Pancreas (tissue), 10 donors: ENCODE measurements at regions not wholly inside any gene's neighbourhood (a gene's known extent, or its start where the extent isn't known, plus 50 kb on each side); places are given as distances from the start of the nearest gene placed in this dataset.
A peak's percentile ranks its signal among the peaks of the same experiment; 100 is the strongest.

Experiments
- ATAC-seq, 4 donors: fragments of 200-7000 bp; cut with Tn5 transposase; one replicate each; pipeline versions ENCODE4 v1.8.0 to v1.9.1; 2020; ENCODE audit warnings: mild to moderate bottlenecking in 4 of 4, moderate library complexity in 4 of 4
- DNase-seq, 6 donors: peaks; one replicate each; pipeline ENCODE4 v3.0.0-alpha.2; 2020
- FAIRE-seq: peaks from 2 replicates; lab custom pipeline; 2012; peaks lifted over from hg19 to GRCh38; lab: Jason Lieb, UNC
- H3K27ac ChIP-seq, 4 donors: fragments of 200-600 bp; sonication (generic); 1 replicate in 3 of 4; 2 replicates in 1 of 4; pipeline versions ENCODE4 v1.5.0 to v1.8.0; 2020
- H3K27me3 ChIP-seq, 4 donors: fragments of 200-600 bp; one replicate each; pipeline ENCODE4 v1.8.0; 2021
- H3K36me3 ChIP-seq, 3 donors: fragments of 200-600 bp; sonication (generic) in 1 of 3; one replicate each; pipeline versions ENCODE4 v1.5.0 to v1.8.0; 2020 to 2021
- H3K4me1 ChIP-seq, 3 donors: fragments of 200-600 bp; one replicate each; pipeline ENCODE4 v1.8.0; 2021
- H3K4me3 ChIP-seq, 4 donors: fragments of 200-600 bp; sonication (generic) in 2 of 4; one replicate each; pipeline versions ENCODE4 v1.5.0 to v1.8.0; 2020 to 2021
- H3K9me3 ChIP-seq, 4 donors: fragments of 200-600 bp; one replicate each; pipeline ENCODE4 v1.8.0; 2021
- WGBS, 2 donors: extraction: QIAGEN DNeasy Blood & Tissue Kit; methylation state at CpG; one replicate each; pipeline ENCODE4 v1.1.7; 2013; 5-methylcytosine and 5-hydroxymethylcytosine counted together
- intact Hi-C, 3 donors: fragments of 100-400 bp; cut with DNase I; formaldehyde crosslinking; loops; one replicate each; pipeline versions ENCODE4 v1.11.1 to v1.14.2; 2022
- TF ChIP-seq, protein P1 (sequence below), 4 donors: fragments of 200-600 bp; sonication (generic) in 3 of 4; IDR thresholded peaks; one replicate each; pipeline versions ENCODE4 v1.5.0 to v1.8.0; 2021; ENCODE audit warnings: antibody characterized with exemption in 4 of 4
- donor health status: healthy with polysubstance abuse.
- donor health status: DM: no; HTN: no; CAD: no; lungs with moderate emphysema.
- donor health status: DM: no; HTN: no; CAD: no.
- donor health status: control.
- donor health status: control.
- donor health status: Bipolar disorder and iron deficiency.
- donor health status: DM: yes; HTN: yes; CAD: no.
- donor health status: DM: no; HTN: no; CAD: no.
- donor health status: DM: no; HTN: no; CAD: no.
- donor health status: DM: yes; HTN: yes; CAD: no.

DNA sequence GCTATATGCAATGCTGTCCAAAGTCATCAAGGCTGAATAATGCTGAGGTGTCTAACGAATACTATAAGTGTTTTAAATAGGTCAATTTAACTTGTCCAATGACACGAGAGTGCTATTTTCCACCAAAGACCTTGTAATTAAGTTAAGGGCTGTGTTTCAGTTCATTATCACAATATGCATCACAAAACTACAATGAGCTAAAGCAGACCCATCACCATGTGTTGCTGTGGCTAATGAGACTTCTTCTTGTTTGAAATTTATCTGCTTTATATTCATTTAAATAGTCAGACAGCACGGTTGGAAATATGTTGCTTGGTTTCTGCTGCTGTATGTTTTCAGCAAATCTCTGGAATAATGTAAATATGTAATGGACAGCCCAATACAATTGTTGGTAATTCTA lies 292.5 kb upstream of the VSTM2A start:
- Histone ChIP-seq H3K9me3 (no peaks in the 10 kb centered on the region), H3K36me3 (no peaks in the 10 kb centered on the region), H3K4me1 (no peaks in the 10 kb centered on the region), H3K27ac (no peak overlapping the region), H3K4me3 (no peak overlapping the region), H3K27me3 (no peaks in the 10 kb centered on the region)
- intact Hi-C loops, result loop anchor here in 1 of 3 donors (10.0 kb wide), 1 partner anchor 95 kb away; no protein-coding TSS in a partner anchor
- WGBS, 2 donors, result 33 to 54% methylated on average over 3 of the region's 3 CpGs
- FAIRE-seq (no peak), DNase-seq (no peak), ATAC-seq (no peak)
- TF ChIP-seq, protein P1, sequence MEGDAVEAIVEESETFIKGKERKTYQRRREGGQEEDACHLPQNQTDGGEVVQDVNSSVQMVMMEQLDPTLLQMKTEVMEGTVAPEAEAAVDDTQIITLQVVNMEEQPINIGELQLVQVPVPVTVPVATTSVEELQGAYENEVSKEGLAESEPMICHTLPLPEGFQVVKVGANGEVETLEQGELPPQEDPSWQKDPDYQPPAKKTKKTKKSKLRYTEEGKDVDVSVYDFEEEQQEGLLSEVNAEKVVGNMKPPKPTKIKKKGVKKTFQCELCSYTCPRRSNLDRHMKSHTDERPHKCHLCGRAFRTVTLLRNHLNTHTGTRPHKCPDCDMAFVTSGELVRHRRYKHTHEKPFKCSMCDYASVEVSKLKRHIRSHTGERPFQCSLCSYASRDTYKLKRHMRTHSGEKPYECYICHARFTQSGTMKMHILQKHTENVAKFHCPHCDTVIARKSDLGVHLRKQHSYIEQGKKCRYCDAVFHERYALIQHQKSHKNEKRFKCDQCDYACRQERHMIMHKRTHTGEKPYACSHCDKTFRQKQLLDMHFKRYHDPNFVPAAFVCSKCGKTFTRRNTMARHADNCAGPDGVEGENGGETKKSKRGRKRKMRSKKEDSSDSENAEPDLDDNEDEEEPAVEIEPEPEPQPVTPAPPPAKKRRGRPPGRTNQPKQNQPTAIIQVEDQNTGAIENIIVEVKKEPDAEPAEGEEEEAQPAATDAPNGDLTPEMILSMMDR (IDR thresholded peaks at IDR 0.05), result no peak

DNA sequence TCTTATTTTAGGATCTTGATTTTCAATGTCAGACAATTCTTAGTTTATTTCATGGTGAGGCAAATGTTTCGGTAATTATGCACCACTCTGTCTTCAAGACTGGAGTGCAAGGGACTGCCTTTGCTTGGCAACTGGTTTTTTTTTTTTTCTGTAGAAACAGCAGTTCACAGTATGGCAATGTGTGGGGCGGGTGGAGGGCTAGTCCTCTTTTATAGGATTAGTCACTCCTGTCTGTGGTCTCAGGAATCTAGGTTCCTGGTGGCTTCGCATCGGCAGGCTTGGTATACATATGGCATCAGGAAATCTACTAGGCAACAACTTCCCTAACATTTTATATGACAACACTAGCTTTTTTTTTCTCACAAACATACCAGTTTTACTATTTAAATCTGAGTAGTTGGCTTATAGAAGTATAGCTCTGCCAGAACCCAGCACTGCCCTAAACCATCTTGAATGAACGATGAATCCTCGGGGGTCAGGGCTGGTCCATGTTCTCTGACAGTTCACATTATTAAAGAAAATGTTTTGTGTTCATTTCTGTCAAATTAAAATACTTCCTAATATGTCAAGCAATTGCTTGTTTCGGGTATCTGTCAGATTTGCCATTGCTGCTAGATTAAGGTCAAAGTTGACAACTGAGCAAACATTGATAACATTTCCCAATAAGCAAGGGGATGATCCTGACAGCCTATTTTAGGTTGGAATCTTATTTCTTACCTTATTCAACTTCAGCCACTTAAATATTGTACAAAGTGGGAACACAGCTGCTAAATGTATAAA lies 289.7 kb upstream of the VSTM2A start:
- DNase-seq (no peak), ATAC-seq (no peak), FAIRE-seq (no peak)
- no peaks in the 10 kb centered on the region for H3K9me3 ChIP-seq
- TF ChIP-seq, protein P1 (IDR thresholded peaks at IDR 0.05), result no peak
- H3K36me3 ChIP-seq, result no peaks in the 10 kb centered on the region
- WGBS, 2 donors, result 51 to 56% methylated on average over 7 of the region's 7 CpGs
- H3K27ac ChIP-seq, result no peak overlapping the region
- H3K4me3 ChIP-seq, result no peak overlapping the region
- intact Hi-C loops, result no loop called here
- H3K27me3 ChIP-seq, result no peaks in the 10 kb centered on the region
- no peaks in the 10 kb centered on the region for H3K4me1 ChIP-seq

DNA sequence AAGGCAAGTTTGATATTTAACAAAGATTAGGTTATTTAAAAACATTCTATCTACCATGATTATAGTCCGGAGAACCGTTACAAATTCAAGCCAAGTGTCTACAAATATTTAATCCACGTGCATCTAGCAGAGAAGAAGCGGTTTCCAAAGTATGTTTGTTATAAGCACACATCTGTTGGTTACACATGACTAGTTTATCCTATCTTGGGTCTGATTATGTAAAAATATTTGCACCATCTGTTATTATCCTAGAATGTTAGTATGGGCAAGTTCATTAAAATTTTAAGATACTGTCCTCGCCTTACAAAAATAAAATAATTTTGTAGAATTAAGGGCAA lies 289.2 kb upstream of the VSTM2A start:
- FAIRE-seq (no peak), DNase-seq (no peak), ATAC-seq (no peak)
- intact Hi-C loops, result no loop called here
- Histone ChIP-seq H3K27me3 (no peaks in the 10 kb centered on the region), H3K4me3 (no peak overlapping the region), H3K4me1 (no peaks in the 10 kb centered on the region), H3K9me3 (no peaks in the 10 kb centered on the region), H3K36me3 (no peaks in the 10 kb centered on the region), H3K27ac (no peak overlapping the region)
- 18 to 27% methylated on average over 5 of the region's 5 CpGs for WGBS, 2 donors
- TF ChIP-seq, protein P1 (IDR thresholded peaks at IDR 0.05), result no peak

DNA sequence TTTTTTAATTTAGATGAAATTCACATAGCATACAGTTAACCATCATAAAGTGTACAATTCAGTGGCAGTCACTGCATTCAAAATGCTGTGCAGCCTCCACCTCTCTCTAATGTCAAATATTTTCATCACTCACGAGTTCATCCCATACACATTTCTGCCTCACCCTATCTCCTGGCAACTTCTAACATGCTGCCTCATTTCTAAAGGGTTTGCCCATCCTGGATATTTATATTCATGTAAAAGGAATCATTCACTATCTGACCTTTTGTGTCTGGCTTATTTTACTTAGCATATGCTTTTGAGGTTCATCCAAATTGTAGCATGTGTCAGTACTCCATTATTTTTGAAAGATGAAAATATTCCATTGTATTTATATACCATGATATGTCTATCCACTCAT lies 286.9 kb upstream of the VSTM2A start:
- Histone ChIP-seq H3K27me3 (no peaks in the 10 kb centered on the region), H3K4me3 (no peak overlapping the region), H3K27ac (no peak overlapping the region), H3K9me3 (no peaks in the 10 kb centered on the region), H3K36me3 (no peaks in the 10 kb centered on the region), H3K4me1 (no peaks in the 10 kb centered on the region)
- intact Hi-C loops, result no loop called here
- FAIRE-seq (no peak), ATAC-seq (no peak), DNase-seq (no peak)
- 20 to 33% methylated on average over 1 of the region's 1 CpG for WGBS, 2 donors
- TF ChIP-seq, protein P1 (IDR thresholded peaks at IDR 0.05), result no peak

DNA sequence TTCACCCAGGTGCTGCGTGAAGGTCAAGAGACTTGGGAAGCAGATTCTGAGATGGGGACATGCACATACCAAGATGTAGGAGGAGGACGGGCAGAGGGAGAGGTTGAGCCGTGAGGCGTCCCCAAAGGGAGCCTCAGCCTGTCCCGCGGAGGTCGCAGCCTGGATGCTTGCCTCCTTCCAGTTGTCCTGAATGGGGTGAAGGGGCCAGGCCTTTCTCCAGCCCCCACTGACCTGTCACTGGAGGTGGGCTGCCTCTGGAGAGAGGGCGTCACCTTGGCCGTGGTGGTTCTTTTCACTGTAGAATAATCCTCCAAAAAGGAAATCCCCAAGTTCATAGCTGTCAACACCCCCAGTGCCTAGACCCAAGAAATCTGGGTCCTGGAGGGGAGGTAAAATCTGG lies 283.0 kb upstream of the VSTM2A start:
- no peak for FAIRE-seq
- no peak overlapping the region for H3K27ac ChIP-seq
- no peaks in the 10 kb centered on the region for H3K27me3 ChIP-seq
- 66 to 79% methylated on average over 9 of the region's 9 CpGs for WGBS, 2 donors
- ATAC-seq, result no peak
- intact Hi-C loops, result no loop called here
- peak in 1 of 6 donors; percentile 25 for DNase-seq
- H3K4me1 ChIP-seq, result no peaks in the 10 kb centered on the region
- no peak overlapping the region for H3K4me3 ChIP-seq
- H3K36me3 ChIP-seq, result no peaks in the 10 kb centered on the region
- TF ChIP-seq, protein P1 (IDR thresholded peaks at IDR 0.05), result no peak
- H3K9me3 ChIP-seq, result no peaks in the 10 kb centered on the region
